Endometrial microvascular endothelial cells (primary cell): ENCODE measurements at regions not wholly inside any gene's neighbourhood (a gene's known extent, or its start where the extent isn't known, plus 50 kb on each side); places are given as distances from the start of the nearest gene placed in this dataset.
"Not testable (repeated sequence)": the region's sequence is repeated elsewhere in the genome, so short reads cannot be mapped to it uniquely, and the experiment has no call there.

Source experiments
- in situ Hi-C: cut with HindIII; loops from 2 replicates; pipeline ENCODE4 v1.10.0; 2017; ENCODE audit warnings: low sequenced_read_pairs, low pct_unique_long_range_greater_than_20kb; ENCODE audit errors: inconsistent ontology term

GRCh38 chr14:83624541-83624940, 1905.4 kb upstream of the FLRT2 start:
- in situ Hi-C loops: no loop called here

- in situ Hi-C loops: no loop called here
Measured at GRCh38 chr14:83632375-83632774, 1897.6 kb upstream of the FLRT2 start.

GRCh38 chr14:83638748-83639504, 1891.0 kb upstream of the FLRT2 start:
- in situ Hi-C loops: no loop called here

DNA sequence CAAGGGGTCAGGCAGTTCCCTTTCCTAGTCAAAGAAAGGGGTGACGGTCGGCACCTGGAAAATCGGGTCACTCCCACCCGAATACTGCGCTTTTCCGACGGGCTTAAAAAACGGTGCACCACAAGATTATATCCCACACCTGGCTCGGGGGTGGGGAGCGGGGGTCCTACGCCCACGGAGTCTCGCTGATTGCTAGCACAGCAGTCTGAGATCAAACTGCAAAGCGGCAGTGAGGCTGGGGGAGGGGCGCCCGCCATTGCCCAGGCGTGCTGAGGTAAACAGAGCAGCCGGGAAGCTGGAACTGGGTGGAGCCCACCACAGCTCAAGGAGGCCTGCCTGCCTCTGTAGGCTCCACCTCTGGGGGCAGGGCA, 1890.5 kb upstream of the FLRT2 start:
- in situ Hi-C loops: not testable (repeated sequence)

DNA sequence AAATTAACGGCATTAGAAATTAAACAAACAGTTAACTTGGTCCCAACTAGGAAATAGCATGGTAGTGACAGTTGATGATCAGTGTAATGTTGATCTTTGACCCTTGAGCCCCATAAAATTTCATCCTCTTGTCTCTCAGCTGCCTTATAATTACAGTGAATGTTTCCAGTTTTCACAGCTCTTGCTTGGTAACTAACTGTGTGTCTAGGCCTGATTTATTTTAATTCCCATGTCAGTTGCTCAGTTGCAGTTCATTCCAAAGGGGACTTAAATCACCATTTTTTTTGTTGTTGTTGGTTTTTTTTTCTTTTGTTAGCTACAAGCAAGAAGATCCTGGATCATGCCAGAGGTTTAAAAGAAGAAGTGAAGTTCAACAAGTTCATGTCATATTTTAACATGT, 1883.7 kb upstream of the FLRT2 start:
- in situ Hi-C loops: no loop called here

DNA sequence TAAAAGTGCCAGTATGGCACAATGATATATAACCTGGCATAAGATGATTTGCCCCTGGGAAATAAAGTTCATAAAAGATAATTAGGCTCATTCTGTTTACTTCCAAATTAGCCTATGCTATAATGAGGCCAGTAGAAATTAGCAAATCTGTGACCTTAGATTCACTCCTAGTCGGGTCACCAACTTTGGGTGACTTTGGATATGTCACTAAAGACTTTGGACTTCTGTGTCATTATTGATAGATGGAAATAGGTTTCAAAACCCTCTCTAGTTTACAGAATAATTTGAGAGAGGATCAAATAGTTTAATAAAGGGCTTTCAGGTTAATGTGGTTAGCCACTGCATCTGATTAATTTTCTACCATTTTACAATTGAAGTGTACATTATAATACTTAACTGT, 1869.3 kb upstream of the FLRT2 start:
- in situ Hi-C loops: no loop called here

DNA sequence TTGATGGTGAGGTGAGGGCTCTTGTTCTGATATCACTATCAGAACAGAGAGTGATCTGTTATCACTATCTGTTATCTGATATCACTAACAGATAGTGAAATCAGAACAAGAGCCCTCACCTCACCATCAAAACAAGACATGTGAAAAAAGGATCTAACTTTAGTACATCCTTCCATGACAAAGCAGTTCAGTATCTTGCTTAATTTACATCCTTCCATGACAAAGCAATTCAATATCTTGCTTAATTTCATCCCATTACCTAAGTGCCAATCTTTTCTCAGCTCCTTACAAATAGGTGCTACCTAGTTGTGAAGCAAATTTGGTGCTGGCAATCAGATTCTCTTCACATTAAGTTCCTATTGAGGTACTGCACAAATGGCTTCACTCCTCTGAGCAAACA, 1865.6 kb upstream of the FLRT2 start:
- in situ Hi-C loops: no loop called here

- in situ Hi-C loops: no loop called here
Measured at GRCh38 chr14:83689265-83689664, 1840.7 kb upstream of the FLRT2 start.

DNA sequence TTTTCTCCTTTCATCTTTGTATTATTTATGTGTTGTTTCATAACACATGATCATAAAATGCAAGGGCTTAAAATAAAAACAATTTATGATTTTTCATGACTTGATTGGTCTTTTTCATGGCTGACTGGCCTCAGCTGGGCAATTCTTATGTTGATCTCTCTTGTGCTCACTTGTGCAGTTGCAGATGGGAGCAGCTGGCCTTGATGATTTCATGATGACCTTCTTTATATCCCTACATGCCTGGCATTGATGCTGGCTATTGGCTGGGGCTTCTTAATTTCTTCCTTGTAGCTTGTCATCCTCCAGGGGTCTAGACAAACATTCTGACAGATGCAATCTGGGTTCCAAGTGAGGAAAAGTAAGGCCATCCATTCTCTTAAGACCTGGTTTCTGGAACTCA, 1832.8 kb upstream of the FLRT2 start:
- in situ Hi-C loops: no loop called here

DNA sequence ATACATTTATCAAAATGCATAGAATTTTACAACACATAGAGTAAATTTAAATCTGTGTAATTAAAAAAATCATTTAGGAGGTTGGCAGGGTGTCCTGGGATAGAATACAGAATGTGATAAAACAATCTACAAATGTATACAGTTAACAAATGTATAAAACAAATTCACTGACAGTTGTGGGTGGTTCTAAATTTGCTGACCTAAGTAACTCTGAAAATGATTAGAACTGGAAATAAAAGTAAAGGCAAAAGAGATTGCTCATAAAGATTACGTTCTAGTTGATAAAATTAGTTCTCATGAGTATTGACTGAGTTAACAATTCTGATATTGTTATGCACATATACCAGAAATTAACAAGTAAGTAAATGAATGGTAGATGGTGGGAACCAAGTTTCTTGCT, 1827.3 kb upstream of the FLRT2 start:
- in situ Hi-C loops: no loop called here

DNA sequence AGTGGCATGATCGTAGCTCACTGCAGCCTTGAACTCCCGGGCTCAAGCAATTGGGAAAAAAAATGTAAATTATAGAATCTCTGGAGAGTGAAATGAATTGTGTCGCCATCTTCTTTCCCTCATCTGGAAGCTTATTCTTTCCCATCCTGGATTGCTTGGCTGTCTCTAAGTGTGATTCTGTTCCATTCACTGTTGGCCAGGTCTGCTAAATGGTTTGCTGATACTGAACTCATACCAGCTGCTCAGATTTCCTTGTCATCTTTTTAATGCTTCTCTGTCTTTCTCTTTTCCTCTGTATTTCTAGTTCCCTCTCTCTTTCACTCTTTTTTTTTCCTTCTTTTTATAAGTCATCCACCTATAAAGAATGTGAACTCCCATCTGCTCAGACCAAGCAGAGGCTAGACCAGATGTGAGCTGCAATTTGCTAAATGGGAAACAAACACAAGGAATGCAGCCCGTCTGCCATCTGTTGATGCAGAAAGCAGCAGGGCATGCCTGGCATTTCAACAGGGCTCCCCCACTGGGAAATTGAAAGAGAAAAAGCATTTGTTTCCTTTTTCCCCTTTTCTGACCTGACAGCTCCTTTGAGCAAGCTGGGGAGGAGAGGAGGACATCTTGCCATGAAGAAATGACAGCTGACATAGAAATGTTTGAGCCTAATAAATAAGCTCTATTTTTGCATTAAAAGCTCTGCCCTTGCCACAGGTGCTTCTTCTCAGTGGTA, 1823.6 kb upstream of the FLRT2 start:
- in situ Hi-C loops: no loop called here

GRCh38 chr14:83707056-83707455, 1822.9 kb upstream of the FLRT2 start:
- in situ Hi-C loops: no loop called here

- in situ Hi-C loops: no loop called here
Measured at GRCh38 chr14:83709116-83709515, 1820.8 kb upstream of the FLRT2 start.

- in situ Hi-C loops: no loop called here
Measured at GRCh38 chr14:83711046-83711445, 1818.9 kb upstream of the FLRT2 start.

GRCh38 chr14:83712418-83713129, 1817.4 kb upstream of the FLRT2 start:
- in situ Hi-C loops: no loop called here

DNA sequence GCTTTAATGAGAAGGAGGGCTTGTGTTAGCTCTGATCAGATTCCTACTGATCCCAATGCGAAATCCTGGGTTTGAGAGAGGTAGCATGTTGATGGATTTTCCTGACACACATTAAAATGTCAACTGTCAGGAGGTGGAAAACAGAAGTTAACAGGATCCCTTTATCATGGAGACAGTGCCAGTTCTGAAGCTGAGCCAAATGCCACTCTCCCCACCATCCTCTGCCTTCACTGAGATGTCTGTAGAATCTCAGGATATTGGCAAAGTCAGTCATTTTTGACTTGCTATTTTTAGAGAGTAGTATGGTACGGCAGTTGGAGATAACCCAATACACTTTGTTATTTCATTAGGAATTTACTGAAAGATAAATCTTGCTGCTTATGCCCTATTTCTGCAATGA, 1816.2 kb upstream of the FLRT2 start:
- in situ Hi-C loops: no loop called here

GRCh38 chr14:83714151-83714550, 1815.8 kb upstream of the FLRT2 start:
- in situ Hi-C loops: no loop called here

DNA sequence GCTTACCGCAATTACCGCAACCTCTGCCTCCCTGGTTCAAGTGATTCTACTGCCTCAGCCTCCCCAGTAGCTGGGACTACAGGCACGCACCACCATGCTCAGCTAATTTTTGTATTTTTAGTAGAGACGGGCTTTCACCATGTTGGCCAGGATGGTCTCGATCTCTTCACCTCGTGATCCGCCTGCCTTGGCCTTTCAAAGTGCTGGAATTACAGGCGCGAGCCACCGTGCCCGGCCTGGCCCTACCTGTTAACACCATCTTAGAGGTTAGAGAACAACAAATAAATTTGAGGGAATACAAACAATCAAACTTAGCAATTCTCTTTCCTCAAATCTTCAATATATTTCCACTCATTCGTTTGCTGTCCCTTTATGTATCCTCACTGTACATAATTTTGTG, 1810.5 kb upstream of the FLRT2 start:
- in situ Hi-C loops: not testable (repeated sequence)

GRCh38 chr14:83733670-83734069, 1796.3 kb upstream of the FLRT2 start:
- in situ Hi-C loops: no loop called here

- in situ Hi-C loops: no loop called here
Measured at GRCh38 chr14:83734431-83734830, 1795.5 kb upstream of the FLRT2 start.
